WTC11 (cell line): ENCODE measurements at regions not wholly inside any gene's neighbourhood (a gene's known extent, or its start where the extent isn't known, plus 50 kb on each side); places are given as distances from the start of the nearest gene placed in this dataset.

Source experiments
- ATAC-seq: fragments of 200-7000 bp; cut with Tn5 transposase; 2 replicates; pipeline ENCODE4 v1.10.0; 2021; ENCODE audit warnings: mild to moderate bottlenecking, moderate library complexity
- CTCF ChIA-PET: fragments of 300-600 bp; sonication (Branson Sonifier 250); formaldehyde crosslinking; loops from one replicate; lab custom pipeline; 2021; ENCODE audit warnings: antibody characterized with exemption; lab: Charles Lee
- POLR2A ChIA-PET: fragments of 350-600 bp; sonication (Branson Sonifier 250); formaldehyde crosslinking; loops from one replicate; lab custom pipeline; 2021; ENCODE audit warnings: antibody characterized with exemption; lab: Charles Lee
- DNase-seq: peaks from one replicate; pipeline ENCODE4 v3.0.0; 2021; ENCODE audit warnings: low spot score
- H3K27ac Mint-ChIP-seq: 2 replicates; pipeline ENCODE4 v1.8.0; 2021; ENCODE audit warnings: mixed read lengths
- H3K27me3 Mint-ChIP-seq: 2 replicates; pipeline ENCODE4 v1.8.0; 2021; ENCODE audit warnings: low read depth, mild to moderate bottlenecking, moderate library complexity, mixed read lengths
- H3K36me3 Mint-ChIP-seq: 2 replicates; pipeline ENCODE4 v1.8.0; 2021; ENCODE audit warnings: mixed read lengths
- H3K4me1 Mint-ChIP-seq: 2 replicates; pipeline ENCODE4 v1.8.0; 2022; ENCODE audit warnings: mixed read lengths
- H3K4me3 Mint-ChIP-seq: 2 replicates; pipeline ENCODE4 v1.8.0; 2021; ENCODE audit warnings: mild to moderate bottlenecking, moderate library complexity, mixed read lengths
- H3K9me3 Mint-ChIP-seq: 2 replicates; pipeline ENCODE4 v1.8.0; 2021; ENCODE audit warnings: mixed read lengths
- ATF2 ChIP-seq: sonication (generic); formaldehyde crosslinking; IDR thresholded peaks from 2 replicates; pipeline ENCODE4 v1.8.1; 2022; ENCODE audit warnings: low read depth, missing genetic modification reagents, borderline replicate concordance
- CBFB ChIP-seq: sonication (generic); formaldehyde crosslinking; IDR thresholded peaks from 2 replicates; pipeline ENCODE4 v1.8.1; 2022; ENCODE audit warnings: mild to moderate bottlenecking, low read depth, missing genetic modification reagents
- ESRRA ChIP-seq: sonication (generic); formaldehyde crosslinking; IDR thresholded peaks from 2 replicates; pipeline ENCODE4 v1.8.1; 2022; ENCODE audit warnings: mild to moderate bottlenecking, missing genetic modification reagents, borderline replicate concordance
- FOXK1 ChIP-seq: sonication (generic); formaldehyde crosslinking; IDR thresholded peaks from 2 replicates; pipeline ENCODE4 v1.8.0; 2022; ENCODE audit warnings: mild to moderate bottlenecking, moderate library complexity, missing genetic modification reagents
- FOXP1 ChIP-seq: sonication (generic); formaldehyde crosslinking; IDR thresholded peaks from 2 replicates; pipeline ENCODE4 v1.8.0; 2022; ENCODE audit warnings: missing genetic modification reagents, mild to moderate bottlenecking, moderate library complexity, borderline replicate concordance
- KAT7 ChIP-seq: sonication (generic); formaldehyde crosslinking; IDR thresholded peaks from 2 replicates; pipeline ENCODE4 v1.8.1; 2023; ENCODE audit warnings: missing genetic modification reagents, mild to moderate bottlenecking, borderline replicate concordance
- MXD4 ChIP-seq: fragments of 250-450 bp; sonication (Bioruptor Pico); IDR thresholded peaks from 2 replicates; pipeline ENCODE4 v1.8.0; 2021; ENCODE audit warnings: mild to moderate bottlenecking, moderate library complexity, borderline replicate concordance
- MYBL2 ChIP-seq: sonication (generic); formaldehyde crosslinking; IDR thresholded peaks from 2 replicates; pipeline ENCODE4 v1.8.1; 2023; ENCODE audit warnings: mild to moderate bottlenecking, moderate library complexity, missing genetic modification reagents
- RELA ChIP-seq: sonication (generic); formaldehyde crosslinking; IDR thresholded peaks from 2 replicates; pipeline ENCODE4 v1.8.1; 2022; ENCODE audit warnings: missing genetic modification reagents, mild to moderate bottlenecking, borderline replicate concordance
- SMAD4 ChIP-seq: sonication (generic); formaldehyde crosslinking; IDR thresholded peaks from 2 replicates; pipeline ENCODE4 v1.8.0; 2022; ENCODE audit warnings: mild to moderate bottlenecking, missing genetic modification reagents
- SP1 ChIP-seq: sonication (generic); formaldehyde crosslinking; conservative IDR thresholded peaks from 2 replicates; pipeline ENCODE4 v1.8.1; 2022; ENCODE audit warnings: missing genetic modification reagents
- ZMAT4 ChIP-seq: fragments of 250-450 bp; sonication (Bioruptor Pico); IDR thresholded peaks from 2 replicates; pipeline ENCODE4 v1.9.0; 2021; ENCODE audit warnings: mild to moderate bottlenecking
- ZNF121 ChIP-seq: sonication (generic); formaldehyde crosslinking; IDR thresholded peaks from 2 replicates; pipeline ENCODE4 v1.8.0; 2023; ENCODE audit warnings: missing genetic modification reagents
- ZNF232 ChIP-seq: sonication (generic); formaldehyde crosslinking; IDR thresholded peaks from 2 replicates; pipeline ENCODE4 v1.8.0; 2022; ENCODE audit warnings: mild to moderate bottlenecking, missing genetic modification reagents
- ZNF671 ChIP-seq: fragments of 250-450 bp; sonication (Bioruptor Pico); IDR thresholded peaks from 2 replicates; pipeline ENCODE4 v1.8.0; 2021; ENCODE audit warnings: mild to moderate bottlenecking
- TF ChIP-seq, protein P1 (sequence below): sonication (generic); formaldehyde crosslinking; IDR thresholded peaks from 2 replicates; pipeline ENCODE4 v1.8.0; 2023; ENCODE audit warnings: mild to moderate bottlenecking, missing genetic modification reagents
- TF ChIP-seq, protein P2 (sequence below): sonication (generic); formaldehyde crosslinking; IDR thresholded peaks from 2 replicates; pipeline ENCODE4 v1.8.1; 2022; ENCODE audit warnings: missing genetic modification reagents, borderline replicate concordance
- TF ChIP-seq, protein P3 (sequence below): fragments of 250-450 bp; sonication (Bioruptor Pico); IDR thresholded peaks from 2 replicates; pipeline ENCODE4 v1.9.0; 2021; ENCODE audit warnings: mild to moderate bottlenecking
- TF ChIP-seq, protein P4 (sequence below): sonication (generic); formaldehyde crosslinking; IDR thresholded peaks from 2 replicates; pipeline ENCODE4 v1.8.1; 2023; ENCODE audit warnings: mild to moderate bottlenecking, missing genetic modification reagents, moderate library complexity
- TF ChIP-seq, protein P5 (sequence below): sonication (generic); formaldehyde crosslinking; IDR thresholded peaks from 2 replicates; pipeline ENCODE4 v1.8.1; 2023; ENCODE audit warnings: mild to moderate bottlenecking, missing genetic modification reagents, moderate library complexity
- TF ChIP-seq, protein P6 (sequence below): sonication (generic); formaldehyde crosslinking; IDR thresholded peaks from 2 replicates; pipeline ENCODE4 v1.8.0; 2022; ENCODE audit warnings: mild to moderate bottlenecking, missing genetic modification reagents

- POLR2A ChIA-PET, result no interaction called here
- ATAC-seq, result no peak
- no peaks in the 10 kb centered on the region for H3K27me3 Mint-ChIP-seq
- no peaks in the 10 kb centered on the region for H3K4me1 Mint-ChIP-seq
- 0 out of 2 replicates have a peak, but pooled peaks cover 3% of the 10 kb centered on the region for H3K9me3 Mint-ChIP-seq
- DNase-seq, result no peak
- H3K36me3 Mint-ChIP-seq, result no peaks in the 10 kb centered on the region
- no peak for TF ChIP-seq ZNF232
- no peak for TF ChIP-seq ZMAT4
- TF ChIP-seq, protein P1, sequence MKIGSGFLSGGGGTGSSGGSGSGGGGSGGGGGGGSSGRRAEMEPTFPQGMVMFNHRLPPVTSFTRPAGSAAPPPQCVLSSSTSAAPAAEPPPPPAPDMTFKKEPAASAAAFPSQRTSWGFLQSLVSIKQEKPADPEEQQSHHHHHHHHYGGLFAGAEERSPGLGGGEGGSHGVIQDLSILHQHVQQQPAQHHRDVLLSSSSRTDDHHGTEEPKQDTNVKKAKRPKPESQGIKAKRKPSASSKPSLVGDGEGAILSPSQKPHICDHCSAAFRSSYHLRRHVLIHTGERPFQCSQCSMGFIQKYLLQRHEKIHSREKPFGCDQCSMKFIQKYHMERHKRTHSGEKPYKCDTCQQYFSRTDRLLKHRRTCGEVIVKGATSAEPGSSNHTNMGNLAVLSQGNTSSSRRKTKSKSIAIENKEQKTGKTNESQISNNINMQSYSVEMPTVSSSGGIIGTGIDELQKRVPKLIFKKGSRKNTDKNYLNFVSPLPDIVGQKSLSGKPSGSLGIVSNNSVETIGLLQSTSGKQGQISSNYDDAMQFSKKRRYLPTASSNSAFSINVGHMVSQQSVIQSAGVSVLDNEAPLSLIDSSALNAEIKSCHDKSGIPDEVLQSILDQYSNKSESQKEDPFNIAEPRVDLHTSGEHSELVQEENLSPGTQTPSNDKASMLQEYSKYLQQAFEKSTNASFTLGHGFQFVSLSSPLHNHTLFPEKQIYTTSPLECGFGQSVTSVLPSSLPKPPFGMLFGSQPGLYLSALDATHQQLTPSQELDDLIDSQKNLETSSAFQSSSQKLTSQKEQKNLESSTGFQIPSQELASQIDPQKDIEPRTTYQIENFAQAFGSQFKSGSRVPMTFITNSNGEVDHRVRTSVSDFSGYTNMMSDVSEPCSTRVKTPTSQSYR, result no peak
- no peak for TF ChIP-seq SMAD4 (CRISPR knock-in tag)
- TF ChIP-seq ZNF671, result no peak
- no peak for TF ChIP-seq RELA (CRISPR knock-in tag)
- TF ChIP-seq FOXK1 (CRISPR knock-in tag), result no peak
- no peak overlapping the region for H3K4me3 Mint-ChIP-seq
- CTCF ChIA-PET, result no interaction called here
- no peak overlapping the region for H3K27ac Mint-ChIP-seq
Observed at GRCh38 chr4:111128327-111128726, 505.4 kb upstream of the PITX2 start.

DNA sequence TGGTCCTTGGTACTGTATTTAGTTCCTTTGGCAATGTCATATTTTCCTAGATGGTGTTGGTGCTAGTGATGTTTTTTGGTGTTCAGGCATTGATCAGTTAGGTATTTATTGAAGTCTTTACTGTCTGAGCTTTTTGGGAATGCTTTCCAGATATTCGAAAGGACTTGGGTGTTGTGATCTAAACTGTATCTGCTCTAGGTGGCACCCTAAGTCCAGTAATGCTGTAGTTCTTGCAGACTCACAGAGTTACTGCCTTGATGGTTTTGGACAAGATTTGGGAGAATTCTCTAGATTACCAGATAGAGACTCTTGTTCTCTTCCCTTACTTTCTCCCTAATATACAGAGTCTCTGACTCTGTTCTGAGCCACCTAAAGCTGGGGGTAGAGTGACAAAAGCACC is 513.6 kb upstream of the PITX2 start:
- peak; percentile 62 for ATAC-seq
- CTCF ChIA-PET, result interaction anchor here (0.6 to 2.5 kb wide), 6 partner anchors 9 to 496 kb away, joined by 3 to 10 read pairs (median 6); no protein-coding TSS in a partner anchor
- no peak overlapping the region for H3K27ac Mint-ChIP-seq
- no peaks in the 10 kb centered on the region for H3K4me1 Mint-ChIP-seq
- peaks cover 15% of the 10 kb centered on the region for H3K9me3 Mint-ChIP-seq
- no peak for TF ChIP-seq CBFB (CRISPR knock-in tag)
- TF ChIP-seq KAT7 (CRISPR knock-in tag), result no peak
- TF ChIP-seq, protein P2, sequence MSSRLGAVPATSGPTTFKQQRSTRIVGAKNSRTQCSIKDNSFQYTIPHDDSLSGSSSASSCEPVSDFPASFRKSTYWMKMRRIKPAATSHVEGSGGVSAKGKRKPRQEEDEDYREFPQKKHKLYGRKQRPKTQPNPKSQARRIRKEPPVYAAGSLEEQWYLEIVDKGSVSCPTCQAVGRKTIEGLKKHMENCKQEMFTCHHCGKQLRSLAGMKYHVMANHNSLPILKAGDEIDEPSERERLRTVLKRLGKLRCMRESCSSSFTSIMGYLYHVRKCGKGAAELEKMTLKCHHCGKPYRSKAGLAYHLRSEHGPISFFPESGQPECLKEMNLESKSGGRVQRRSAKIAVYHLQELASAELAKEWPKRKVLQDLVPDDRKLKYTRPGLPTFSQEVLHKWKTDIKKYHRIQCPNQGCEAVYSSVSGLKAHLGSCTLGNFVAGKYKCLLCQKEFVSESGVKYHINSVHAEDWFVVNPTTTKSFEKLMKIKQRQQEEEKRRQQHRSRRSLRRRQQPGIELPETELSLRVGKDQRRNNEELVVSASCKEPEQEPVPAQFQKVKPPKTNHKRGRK, result no peak
- no peak for TF ChIP-seq ESRRA (CRISPR knock-in tag)
- no peak for TF ChIP-seq SP1
- TF ChIP-seq FOXP1, result no peak
- 0 out of 2 replicates have a peak, but pooled peaks cover 2% of the 10 kb centered on the region for H3K36me3 Mint-ChIP-seq
- POLR2A ChIA-PET, result interaction anchor here (0.6 to 0.7 kb wide), 2 partner anchors 85 to 515 kb away, joined by 3 read pairs; no protein-coding TSS in a partner anchor
- H3K4me3 Mint-ChIP-seq, result no peak overlapping the region
- H3K27me3 Mint-ChIP-seq, result no peaks in the 10 kb centered on the region
- DNase-seq, result no peak

DNA sequence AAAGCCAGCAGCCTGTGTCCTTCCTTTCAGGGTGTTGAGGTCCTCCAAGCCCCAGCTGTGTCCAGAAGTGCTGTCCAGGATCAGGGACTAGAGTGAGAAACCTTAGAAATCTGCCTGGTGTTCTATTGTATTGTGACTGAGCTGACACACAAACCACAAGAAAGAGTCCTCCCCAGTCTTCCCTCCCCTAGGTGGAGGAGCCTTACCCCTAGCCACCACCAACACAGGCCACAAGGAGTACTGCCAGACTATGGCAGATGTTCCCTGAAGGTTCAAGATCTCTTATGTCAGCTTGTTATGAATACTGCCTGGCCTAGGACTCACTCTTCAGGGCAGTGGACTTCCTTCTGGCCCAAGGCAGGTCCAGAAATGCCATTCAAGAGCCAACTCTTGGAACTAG is 514.1 kb upstream of the PITX2 start:
- Mint-ChIP-seq H3K27me3 (no peaks in the 10 kb centered on the region), H3K36me3 (0 out of 2 replicates have a peak, but pooled peaks cover 2% of the 10 kb centered on the region), H3K4me1 (no peaks in the 10 kb centered on the region), H3K9me3 (peaks cover 15% of the 10 kb centered on the region), H3K4me3 (no peak overlapping the region), H3K27ac (no peak overlapping the region)
- ATAC-seq (no peak), DNase-seq (no peak)
- ChIA-PET CTCF (interaction anchor here (1.2 to 2.5 kb wide), 3 partner anchors 146 to 495 kb away, joined by 8 to 10 read pairs (median 8); no protein-coding TSS in a partner anchor), POLR2A (no interaction called here)
- TF ChIP-seq, protein P3, sequence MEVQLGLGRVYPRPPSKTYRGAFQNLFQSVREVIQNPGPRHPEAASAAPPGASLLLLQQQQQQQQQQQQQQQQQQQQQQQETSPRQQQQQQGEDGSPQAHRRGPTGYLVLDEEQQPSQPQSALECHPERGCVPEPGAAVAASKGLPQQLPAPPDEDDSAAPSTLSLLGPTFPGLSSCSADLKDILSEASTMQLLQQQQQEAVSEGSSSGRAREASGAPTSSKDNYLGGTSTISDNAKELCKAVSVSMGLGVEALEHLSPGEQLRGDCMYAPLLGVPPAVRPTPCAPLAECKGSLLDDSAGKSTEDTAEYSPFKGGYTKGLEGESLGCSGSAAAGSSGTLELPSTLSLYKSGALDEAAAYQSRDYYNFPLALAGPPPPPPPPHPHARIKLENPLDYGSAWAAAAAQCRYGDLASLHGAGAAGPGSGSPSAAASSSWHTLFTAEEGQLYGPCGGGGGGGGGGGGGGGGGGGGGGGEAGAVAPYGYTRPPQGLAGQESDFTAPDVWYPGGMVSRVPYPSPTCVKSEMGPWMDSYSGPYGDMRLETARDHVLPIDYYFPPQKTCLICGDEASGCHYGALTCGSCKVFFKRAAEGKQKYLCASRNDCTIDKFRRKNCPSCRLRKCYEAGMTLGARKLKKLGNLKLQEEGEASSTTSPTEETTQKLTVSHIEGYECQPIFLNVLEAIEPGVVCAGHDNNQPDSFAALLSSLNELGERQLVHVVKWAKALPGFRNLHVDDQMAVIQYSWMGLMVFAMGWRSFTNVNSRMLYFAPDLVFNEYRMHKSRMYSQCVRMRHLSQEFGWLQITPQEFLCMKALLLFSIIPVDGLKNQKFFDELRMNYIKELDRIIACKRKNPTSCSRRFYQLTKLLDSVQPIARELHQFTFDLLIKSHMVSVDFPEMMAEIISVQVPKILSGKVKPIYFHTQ (CRISPR knock-in tag), result no peak
- TF ChIP-seq ATF2 (CRISPR knock-in tag) (no peak), MXD4 (no peak), ZNF121 (CRISPR knock-in tag) (no peak), MYBL2 (CRISPR knock-in tag) (no peak)
- TF ChIP-seq, protein P4, sequence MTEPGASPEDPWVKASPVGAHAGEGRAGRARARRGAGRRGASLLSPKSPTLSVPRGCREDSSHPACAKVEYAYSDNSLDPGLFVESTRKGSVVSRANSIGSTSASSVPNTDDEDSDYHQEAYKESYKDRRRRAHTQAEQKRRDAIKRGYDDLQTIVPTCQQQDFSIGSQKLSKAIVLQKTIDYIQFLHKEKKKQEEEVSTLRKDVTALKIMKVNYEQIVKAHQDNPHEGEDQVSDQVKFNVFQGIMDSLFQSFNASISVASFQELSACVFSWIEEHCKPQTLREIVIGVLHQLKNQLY (CRISPR knock-in tag), result no peak
- TF ChIP-seq, protein P5, sequence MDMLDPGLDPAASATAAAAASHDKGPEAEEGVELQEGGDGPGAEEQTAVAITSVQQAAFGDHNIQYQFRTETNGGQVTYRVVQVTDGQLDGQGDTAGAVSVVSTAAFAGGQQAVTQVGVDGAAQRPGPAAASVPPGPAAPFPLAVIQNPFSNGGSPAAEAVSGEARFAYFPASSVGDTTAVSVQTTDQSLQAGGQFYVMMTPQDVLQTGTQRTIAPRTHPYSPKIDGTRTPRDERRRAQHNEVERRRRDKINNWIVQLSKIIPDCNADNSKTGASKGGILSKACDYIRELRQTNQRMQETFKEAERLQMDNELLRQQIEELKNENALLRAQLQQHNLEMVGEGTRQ (CRISPR knock-in tag), result no peak
- TF ChIP-seq, protein P6, sequence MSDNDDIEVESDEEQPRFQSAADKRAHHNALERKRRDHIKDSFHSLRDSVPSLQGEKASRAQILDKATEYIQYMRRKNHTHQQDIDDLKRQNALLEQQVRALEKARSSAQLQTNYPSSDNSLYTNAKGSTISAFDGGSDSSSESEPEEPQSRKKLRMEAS (CRISPR knock-in tag), result no peak
